ENCODE measurements at regions not wholly inside any gene's neighbourhood (a gene's known extent, or its start where the extent isn't known, plus 50 kb on each side); places are given as distances from the start of the nearest gene placed in this dataset.

- TF ChIP-seq, protein P1, sequence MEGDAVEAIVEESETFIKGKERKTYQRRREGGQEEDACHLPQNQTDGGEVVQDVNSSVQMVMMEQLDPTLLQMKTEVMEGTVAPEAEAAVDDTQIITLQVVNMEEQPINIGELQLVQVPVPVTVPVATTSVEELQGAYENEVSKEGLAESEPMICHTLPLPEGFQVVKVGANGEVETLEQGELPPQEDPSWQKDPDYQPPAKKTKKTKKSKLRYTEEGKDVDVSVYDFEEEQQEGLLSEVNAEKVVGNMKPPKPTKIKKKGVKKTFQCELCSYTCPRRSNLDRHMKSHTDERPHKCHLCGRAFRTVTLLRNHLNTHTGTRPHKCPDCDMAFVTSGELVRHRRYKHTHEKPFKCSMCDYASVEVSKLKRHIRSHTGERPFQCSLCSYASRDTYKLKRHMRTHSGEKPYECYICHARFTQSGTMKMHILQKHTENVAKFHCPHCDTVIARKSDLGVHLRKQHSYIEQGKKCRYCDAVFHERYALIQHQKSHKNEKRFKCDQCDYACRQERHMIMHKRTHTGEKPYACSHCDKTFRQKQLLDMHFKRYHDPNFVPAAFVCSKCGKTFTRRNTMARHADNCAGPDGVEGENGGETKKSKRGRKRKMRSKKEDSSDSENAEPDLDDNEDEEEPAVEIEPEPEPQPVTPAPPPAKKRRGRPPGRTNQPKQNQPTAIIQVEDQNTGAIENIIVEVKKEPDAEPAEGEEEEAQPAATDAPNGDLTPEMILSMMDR (IDR thresholded peaks at IDR 0.05): no peak
- TF ChIP-seq POLR2AphosphoS5 (IDR thresholded peaks at IDR 0.05; ENCODE audit: low read depth, low read length): no peak
These were observed 408.3 kb downstream of the PPARGC1A start for GRCh38 chr4:23481566-23481965.
